ENCODE measurements at regions not wholly inside any gene's neighbourhood (a gene's known extent, or its start where the extent isn't known, plus 50 kb on each side); places are given as distances from the start of the nearest gene placed in this dataset.
"Not testable (repeated sequence)": the region's sequence is repeated elsewhere in the genome, so short reads cannot be mapped to it uniquely, and the experiment has no call there.

- Histone ChIP-seq H4K20me1 (ENCODE audit: control insufficient read depth, extremely low read depth, insufficient read depth, low read length) (no peaks in the 10 kb centered on the region), H3K4me3 (replicated peaks in 1 of 4; ENCODE audit: control extremely low read depth in 1 of 4, insufficient read depth in 1 of 4, low read depth in 3 of 4, low read length in 4 of 4) (no peak overlapping the region), H3K36me3 (ENCODE audit: control insufficient read depth, insufficient read depth, low read length) (no peaks in the 10 kb centered on the region), H3K4me1 (ENCODE audit: control insufficient read depth, extremely low read depth, insufficient read depth, low read length) (no peaks in the 10 kb centered on the region), H3K27ac (ENCODE audit: insufficient read depth, low read length) (no peak overlapping the region), H3K9ac (ENCODE audit: insufficient read depth, low read length) (no peak overlapping the region), H3K4me2 (ENCODE audit: extremely low read depth, insufficient read depth, low read length) (no peak overlapping the region), H3K27me3 (ENCODE audit: control insufficient read depth, insufficient read depth, low read length) (no peaks in the 10 kb centered on the region), H2AFZ (ENCODE audit: low read length) (no peak overlapping the region), H3K79me2 (ENCODE audit: control insufficient read depth, insufficient read depth, low read length) (no peaks in the 10 kb centered on the region), H3K9me3 (ENCODE audit: control insufficient read depth, insufficient read depth, low read depth, low read length) (no peaks in the 10 kb centered on the region)
- TF ChIP-seq EZH2 (IDR thresholded peaks at IDR 0.05; ENCODE audit: low read length, missing control alignments) (no peak), CTCF (conservative IDR thresholded peaks at IDR 0.05 in 1 of 2, IDR thresholded peaks at IDR 0.05 in 1 of 2; ENCODE audit: low read depth in 1 of 2, low read length in 2 of 2) (no peak)
- DNase-seq (ENCODE audit: low read depth in 2 of 2) = no peak
Observed at GRCh38 chr16:55072976-55073375, 142.3 kb downstream of the IRX5 start.

- Histone ChIP-seq H3K36me3 (ENCODE audit: control insufficient read depth, insufficient read depth, low read length) (no peaks in the 10 kb centered on the region), H3K27me3 (ENCODE audit: control insufficient read depth, insufficient read depth, low read length) (no peaks in the 10 kb centered on the region), H4K20me1 (ENCODE audit: control insufficient read depth, extremely low read depth, insufficient read depth, low read length) (no peaks in the 10 kb centered on the region), H3K27ac (ENCODE audit: insufficient read depth, low read length) (no peak overlapping the region), H3K4me1 (ENCODE audit: control insufficient read depth, extremely low read depth, insufficient read depth, low read length) (no peaks in the 10 kb centered on the region), H3K4me3 (replicated peaks in 1 of 4; ENCODE audit: control extremely low read depth in 1 of 4, insufficient read depth in 1 of 4, low read depth in 3 of 4, low read length in 4 of 4) (no peak overlapping the region), H2AFZ (ENCODE audit: low read length) (no peak overlapping the region), H3K79me2 (ENCODE audit: control insufficient read depth, insufficient read depth, low read length) (no peaks in the 10 kb centered on the region), H3K9ac (ENCODE audit: insufficient read depth, low read length) (no peak overlapping the region), H3K4me2 (ENCODE audit: extremely low read depth, insufficient read depth, low read length) (no peak overlapping the region), H3K9me3 (ENCODE audit: control insufficient read depth, insufficient read depth, low read depth, low read length) (no peaks in the 10 kb centered on the region)
- DNase-seq (ENCODE audit: low read depth in 2 of 2) = no peak
- TF ChIP-seq CTCF (conservative IDR thresholded peaks at IDR 0.05 in 1 of 2, IDR thresholded peaks at IDR 0.05 in 1 of 2; ENCODE audit: low read depth in 1 of 2, low read length in 2 of 2) (no peak), EZH2 (IDR thresholded peaks at IDR 0.05; ENCODE audit: low read length, missing control alignments) (no peak)
Observed at GRCh38 chr16:55073830-55074229, 143.2 kb downstream of the IRX5 start.

- not testable (repeated sequence) for H3K4me3 ChIP-seq (replicated peaks in 1 of 4; ENCODE audit: control extremely low read depth in 1 of 4, insufficient read depth in 1 of 4, low read depth in 3 of 4, low read length in 4 of 4)
Observed at GRCh38 chr16:55075208-55075607, 144.5 kb downstream of the IRX5 start.

More at GRCh38 chr16:55075208-55075607, 144.5 kb downstream of the IRX5 start:
- DNase-seq (ENCODE audit: low read depth in 2 of 2); H3K36me3 ChIP-seq (ENCODE audit: control insufficient read depth, insufficient read depth, low read length); H3K27me3 ChIP-seq (ENCODE audit: control insufficient read depth, insufficient read depth, low read length); H3K27ac ChIP-seq (ENCODE audit: insufficient read depth, low read length); H3K9me3 ChIP-seq (ENCODE audit: control insufficient read depth, insufficient read depth, low read depth, low read length); H3K4me1 ChIP-seq (ENCODE audit: control insufficient read depth, extremely low read depth, insufficient read depth, low read length); H3K4me2 ChIP-seq (ENCODE audit: extremely low read depth, insufficient read depth, low read length); H3K79me2 ChIP-seq (ENCODE audit: control insufficient read depth, insufficient read depth, low read length); H2AFZ ChIP-seq (ENCODE audit: low read length); H3K9ac ChIP-seq (ENCODE audit: insufficient read depth, low read length); H4K20me1 ChIP-seq (ENCODE audit: control insufficient read depth, extremely low read depth, insufficient read depth, low read length): not testable (repeated sequence)

Measured in fibroblast of lung (primary cell).